Hepatocyte (in vitro differentiated cells): ENCODE measurements at regions not wholly inside any gene's neighbourhood (a gene's known extent, or its start where the extent isn't known, plus 50 kb on each side); places are given as distances from the start of the nearest gene placed in this dataset.
"Not testable (repeated sequence)": the region's sequence is repeated elsewhere in the genome, so short reads cannot be mapped to it uniquely, and the experiment has no call there.

Experiments used
- DNase-seq: peaks from one replicate; pipeline ENCODE4 v3.0.0-alpha.2; 2016; ENCODE audit warnings: low spot score
- H2AFZ ChIP-seq: fragments of 200-600 bp; sonication (generic); 2 replicates; pipeline ENCODE4 v1.6.0; 2016; ENCODE audit warnings: antibody characterized with exemption, mild to moderate bottlenecking
- H3K27ac ChIP-seq: fragments of 200-600 bp; sonication (generic); 2 replicates; pipeline ENCODE4 v1.5.1; 2016; ENCODE audit warnings: mild to moderate bottlenecking
- H3K27me3 ChIP-seq: fragments of 200-600 bp; sonication (generic); 2 replicates; pipeline ENCODE4 v1.6.1; 2016
- H3K36me3 ChIP-seq: fragments of 200-600 bp; sonication (generic); replicated peaks from 2 replicates; pipeline ENCODE4 v1.5.1; 2016; ENCODE audit warnings: low read depth; ENCODE audit not compliant: insufficient read depth
- H3K4me1 ChIP-seq: fragments of 200-600 bp; sonication (generic); 2 replicates; pipeline ENCODE4 v1.5.1; 2016; ENCODE audit warnings: mild to moderate bottlenecking, moderate library complexity; ENCODE audit not compliant: insufficient read depth
- H3K4me2 ChIP-seq: fragments of 200-600 bp; sonication (generic); 2 replicates; pipeline ENCODE4 v1.6.0; 2016
- H3K4me3 ChIP-seq: fragments of 200-600 bp; sonication (generic); 2 replicates; pipeline ENCODE4 v1.5.1; 2016; ENCODE audit warnings: mild to moderate bottlenecking
- H3K79me2 ChIP-seq: fragments of 200-600 bp; sonication (generic); 2 replicates; pipeline ENCODE4 v1.6.0; 2017; ENCODE audit warnings: mild to moderate bottlenecking
- H3K9me2 ChIP-seq: fragments of 200-600 bp; sonication (generic); replicated peaks from 2 replicates; pipeline ENCODE4 v1.6.0; 2017; ENCODE audit warnings: mild to moderate bottlenecking; ENCODE audit not compliant: insufficient read depth
- H3K9me3 ChIP-seq: fragments of 200-600 bp; sonication (generic); 2 replicates; pipeline ENCODE4 v1.5.1; 2016; ENCODE audit warnings: low read depth, mild to moderate bottlenecking
- H4K20me1 ChIP-seq: fragments of 200-600 bp; sonication (generic); 2 replicates; pipeline ENCODE4 v1.6.0; 2016; ENCODE audit warnings: mild to moderate bottlenecking; ENCODE audit not compliant: insufficient read depth, poor library complexity, severe bottlenecking
- CTCF ChIP-seq: fragments of 200-600 bp; sonication (generic); IDR thresholded peaks from 2 replicates; pipeline ENCODE4 v1.5.1; 2016; ENCODE audit warnings: antibody characterized with exemption, mild to moderate bottlenecking; ENCODE audit not compliant: poor library complexity
- EZH2 ChIP-seq: fragments of 200-600 bp; sonication (generic); IDR thresholded peaks from 2 replicates; pipeline ENCODE4 v1.6.1; 2016; ENCODE audit warnings: antibody characterized with exemption, mild to moderate bottlenecking, borderline replicate concordance
- EZH2phosphoT487 ChIP-seq: fragments of 200-600 bp; sonication (generic); IDR thresholded peaks from one replicate; pipeline ENCODE4 v1.6.1; 2018; ENCODE audit warnings: antibody characterized with exemption, mild to moderate bottlenecking, low read depth, moderate library complexity; ENCODE audit not compliant: unreplicated experiment, severe bottlenecking
- WGBS: methylation state at CpG from one replicate; pipeline ENCODE4 v1.1.6; 2016; ENCODE audit warnings: low lambda C conversion rate; ENCODE audit errors: missing lambda C conversion rate; 5-methylcytosine and 5-hydroxymethylcytosine counted together

GRCh38 chr21:32962268-32962667 lies 63.5 kb upstream of the OLIG2 start:
- H4K20me1 ChIP-seq = no peaks in the 10 kb centered on the region
- no peaks in the 10 kb centered on the region for H3K4me1 ChIP-seq
- no peaks in the 10 kb centered on the region for H3K9me2 ChIP-seq
- H3K4me3 ChIP-seq = no peak overlapping the region
- 66% methylated on average over 4 of the region's 4 CpGs for WGBS
- H3K79me2 ChIP-seq = no peaks in the 10 kb centered on the region
- no peaks in the 10 kb centered on the region for H3K36me3 ChIP-seq
- H2AFZ ChIP-seq = no peak overlapping the region
- TF ChIP-seq EZH2 = no peak
- no peak overlapping the region for H3K4me2 ChIP-seq
- H3K9me3 ChIP-seq = no peaks in the 10 kb centered on the region
- DNase-seq = no peak
- peaks cover 37% of the 10 kb centered on the region for H3K27me3 ChIP-seq
- H3K27ac ChIP-seq = no peak overlapping the region

- Histone ChIP-seq H3K4me3 (no peak overlapping the region), H3K27ac (no peak overlapping the region), H3K27me3 (peaks cover 9% of the 10 kb centered on the region), H3K79me2 (no peaks in the 10 kb centered on the region), H3K4me2 (no peak overlapping the region), H3K9me3 (no peaks in the 10 kb centered on the region), H4K20me1 (no peaks in the 10 kb centered on the region), H3K9me2 (no peaks in the 10 kb centered on the region), H3K36me3 (no peaks in the 10 kb centered on the region), H3K4me1 (no peaks in the 10 kb centered on the region), H2AFZ (no peak overlapping the region)
- DNase-seq = no peak
- TF ChIP-seq EZH2phosphoT487 = no peak
- TF ChIP-seq CTCF = no peak
- no peak for TF ChIP-seq EZH2
- WGBS = 63% methylated on average over 4 of the region's 4 CpGs
Measured at GRCh38 chr21:32965129-32965680, 60.5 kb upstream of the OLIG2 start.

GRCh38 chr21:32966120-32966519 lies 59.6 kb upstream of the OLIG2 start:
- H3K4me2 ChIP-seq = no peak overlapping the region
- H3K9me3 ChIP-seq = no peaks in the 10 kb centered on the region
- peaks cover 5% of the 10 kb centered on the region for H3K27me3 ChIP-seq
- no peaks in the 10 kb centered on the region for H3K36me3 ChIP-seq
- H4K20me1 ChIP-seq = no peaks in the 10 kb centered on the region
- H3K27ac ChIP-seq = no peak overlapping the region
- H3K4me3 ChIP-seq = no peak overlapping the region
- no peaks in the 10 kb centered on the region for H3K79me2 ChIP-seq
- DNase-seq = no peak
- TF ChIP-seq CTCF (no peak), EZH2 (no peak), EZH2phosphoT487 (no peak)
- no peaks in the 10 kb centered on the region for H3K9me2 ChIP-seq
- no peaks in the 10 kb centered on the region for H3K4me1 ChIP-seq
- 96% methylated on average over 7 of the region's 7 CpGs for WGBS
- no peak overlapping the region for H2AFZ ChIP-seq

- H3K4me2 ChIP-seq, H3K9me3 ChIP-seq, H2AFZ ChIP-seq, H3K27me3 ChIP-seq, H4K20me1 ChIP-seq, H3K9me2 ChIP-seq, H3K4me3 ChIP-seq, H3K27ac ChIP-seq, H3K36me3 ChIP-seq, H3K79me2 ChIP-seq, DNase-seq, H3K4me1 ChIP-seq: not testable (repeated sequence)
- 64% methylated on average over 8 of the region's 8 CpGs for WGBS
Measured at GRCh38 chr21:32968103-32968502, 57.6 kb upstream of the OLIG2 start.

GRCh38 chr21:32974653-32975052 lies 51.1 kb upstream of the OLIG2 start:
- TF ChIP-seq EZH2 = no peak
- no peak for TF ChIP-seq EZH2phosphoT487
- TF ChIP-seq CTCF = no peak
- no peaks in the 10 kb centered on the region for H3K79me2 ChIP-seq
- no peaks in the 10 kb centered on the region for H4K20me1 ChIP-seq
- no peak overlapping the region for H3K27ac ChIP-seq
- H3K4me2 ChIP-seq = no peak overlapping the region
- no peaks in the 10 kb centered on the region for H3K9me2 ChIP-seq
- H2AFZ ChIP-seq = no peak overlapping the region
- no peak overlapping the region for H3K4me3 ChIP-seq
- H3K27me3 ChIP-seq = peaks cover 6% of the 10 kb centered on the region
- no peaks in the 10 kb centered on the region for H3K36me3 ChIP-seq
- 80% methylated on average over 2 of the region's 2 CpGs for WGBS
- H3K4me1 ChIP-seq = no peaks in the 10 kb centered on the region
- no peak for DNase-seq
- no peaks in the 10 kb centered on the region for H3K9me3 ChIP-seq
